GM23338 (cell line): ENCODE measurements at regions not wholly inside any gene's neighbourhood (a gene's known extent, or its start where the extent isn't known, plus 50 kb on each side); places are given as distances from the start of the nearest gene placed in this dataset.

Experiments used
- ATAC-seq: fragments of 200-7000 bp; cut with Tn5 transposase; 3 replicates; pipeline ENCODE4 v1.9.1; 2020
- DNase-seq: peaks from one replicate; pipeline ENCODE4 v3.0.0-alpha.2; 2015; ENCODE audit warnings: low spot score
- H2AFZ ChIP-seq: fragments of 200-600 bp; sonication (generic); 2 replicates; pipeline ENCODE4 v1.8.0; 2016; ENCODE audit warnings: antibody characterized with exemption, mild to moderate bottlenecking, moderate library complexity
- H3F3A ChIP-seq: fragments of 200-600 bp; sonication (generic); replicated peaks from 2 replicates; pipeline ENCODE4 v1.8.0; 2017; ENCODE audit warnings: antibody characterized with exemption, mixed run types, low read depth
- H3K27ac ChIP-seq: fragments of 200-600 bp; sonication (generic); 2 replicates; pipeline ENCODE4 v1.6.1; 2016; ENCODE audit warnings: low read depth
- H3K27me3 ChIP-seq: fragments of 200-600 bp; sonication (generic); 2 replicates; pipeline ENCODE4 v1.8.0; 2016; ENCODE audit warnings: mild to moderate bottlenecking, mixed run types, moderate library complexity; ENCODE audit not compliant: insufficient read depth
- H3K36me3 ChIP-seq: fragments of 200-600 bp; sonication (generic); 2 replicates; pipeline ENCODE4 v1.8.0; 2016; ENCODE audit warnings: mild to moderate bottlenecking; ENCODE audit not compliant: insufficient read depth
- H3K4me1 ChIP-seq: fragments of 200-600 bp; sonication (generic); 2 replicates; pipeline ENCODE4 v1.8.0; 2016; ENCODE audit warnings: mild to moderate bottlenecking, moderate library complexity; ENCODE audit not compliant: insufficient read depth
- H3K4me2 ChIP-seq: fragments of 200-600 bp; sonication (generic); 2 replicates; pipeline ENCODE4 v1.7.1; 2017; ENCODE audit warnings: mixed run types
- H3K4me3 ChIP-seq: fragments of 200-600 bp; sonication (generic); 2 replicates; pipeline ENCODE4 v1.6.1; 2016; ENCODE audit warnings: mixed run types
- H3K79me2 ChIP-seq: fragments of 200-600 bp; sonication (generic); replicated peaks from 2 replicates; pipeline ENCODE4 v1.8.0; 2017; ENCODE audit warnings: mild to moderate bottlenecking; ENCODE audit not compliant: insufficient read depth
- H3K9me2 ChIP-seq: fragments of 200-600 bp; sonication (generic); 2 replicates; pipeline ENCODE4 v1.8.0; 2017; ENCODE audit not compliant: insufficient read depth
- H4K20me1 ChIP-seq: fragments of 200-600 bp; sonication (generic); replicated peaks from 2 replicates; pipeline ENCODE4 v1.8.0; 2017; ENCODE audit warnings: mild to moderate bottlenecking; ENCODE audit not compliant: insufficient read depth
- H3K27ac Mint-ChIP-seq: 2 replicates; pipeline ENCODE4 v1.8.0; 2020; ENCODE audit warnings: inconsistent platforms, mild to moderate bottlenecking, moderate library complexity, mixed read lengths
- H3K27me3 Mint-ChIP-seq: 3 replicates; pipeline ENCODE4 v1.8.0; 2022; ENCODE audit warnings: low read depth, mild to moderate bottlenecking, moderate library complexity, mixed read lengths, inconsistent platforms; ENCODE audit not compliant: insufficient read depth, poor library complexity
- H3K36me3 Mint-ChIP-seq: 3 replicates; pipeline ENCODE4 v1.8.0; 2021; ENCODE audit warnings: low read depth, mild to moderate bottlenecking, inconsistent platforms, moderate library complexity, mixed read lengths
- H3K4me1 Mint-ChIP-seq: 3 replicates; pipeline ENCODE4 v1.8.0; 2020; ENCODE audit warnings: mild to moderate bottlenecking, inconsistent platforms, mixed read lengths
- H3K4me3 Mint-ChIP-seq: 3 replicates; pipeline ENCODE4 v1.8.0; 2021; ENCODE audit warnings: moderate library complexity, mild to moderate bottlenecking, inconsistent platforms, mixed read lengths
- H3K9me3 Mint-ChIP-seq: 3 replicates; pipeline ENCODE4 v1.8.0; 2020; ENCODE audit warnings: moderate library complexity, mild to moderate bottlenecking, inconsistent platforms, mixed read lengths
- CREB1 ChIP-seq: fragments of 250-450 bp; sonication (Bioruptor Pico); IDR thresholded peaks from 2 replicates; pipeline ENCODE4 v1.5.0; 2020; ENCODE audit warnings: low read depth, mild to moderate bottlenecking, moderate library complexity
- ETS1 ChIP-seq: IDR thresholded peaks from 2 replicates; pipeline ENCODE4 v1.6.1; 2016; ENCODE audit warnings: antibody characterized with exemption
- EZH2 ChIP-seq: fragments of 200-600 bp; sonication (generic); IDR thresholded peaks from one replicate; pipeline ENCODE4 v1.8.0; 2017; ENCODE audit warnings: antibody characterized with exemption, mild to moderate bottlenecking, low read depth; ENCODE audit not compliant: unreplicated experiment
- EZH2phosphoT487 ChIP-seq: fragments of 200-600 bp; sonication (generic); IDR thresholded peaks from one replicate; pipeline ENCODE4 v1.8.1; 2018; ENCODE audit warnings: antibody characterized with exemption; ENCODE audit not compliant: unreplicated experiment
- JUNB ChIP-seq: IDR thresholded peaks from one replicate; pipeline ENCODE4 v1.6.1; 2016; ENCODE audit warnings: antibody characterized with exemption; ENCODE audit not compliant: unreplicated experiment
- NANOG ChIP-seq: IDR thresholded peaks from 2 replicates; pipeline ENCODE4 v1.6.1; 2016; ENCODE audit warnings: antibody characterized with exemption, borderline replicate concordance
- POLR2AphosphoS5 ChIP-seq: IDR thresholded peaks from 2 replicates; pipeline ENCODE4 v1.6.1; 2016; ENCODE audit warnings: antibody characterized with exemption, low read depth
- STAT1 ChIP-seq: IDR thresholded peaks from one replicate; pipeline ENCODE4 v1.6.1; 2016; ENCODE audit warnings: antibody characterized with exemption; ENCODE audit not compliant: unreplicated experiment
- ZNF114 ChIP-seq: fragments of 250-450 bp; sonication (Bioruptor Pico); IDR thresholded peaks from 2 replicates; pipeline ENCODE4 v1.5.0; 2020; ENCODE audit warnings: mild to moderate bottlenecking, moderate library complexity
- ZNF331 ChIP-seq: fragments of 250-450 bp; sonication (Bioruptor Pico); IDR thresholded peaks from 2 replicates; pipeline ENCODE4 v1.5.0; 2020; ENCODE audit warnings: low read depth, mild to moderate bottlenecking, moderate library complexity
- TF ChIP-seq, protein P1 (sequence below): IDR thresholded peaks from one replicate; pipeline ENCODE4 v1.6.1; 2018; ENCODE audit warnings: antibody characterized with exemption; ENCODE audit not compliant: unreplicated experiment
- TF ChIP-seq, protein P2 (sequence below): fragments of 250-450 bp; sonication (Bioruptor Pico); IDR thresholded peaks from 2 replicates; pipeline ENCODE4 v1.5.0; 2020; ENCODE audit warnings: mild to moderate bottlenecking, moderate library complexity
- TF ChIP-seq, protein P3 (sequence below), 2 experiments: fragments of 200-600 bp in 1 of 2; sonication (generic) in 1 of 2; conservative IDR thresholded peaks; 2 replicates each; pipeline versions ENCODE4 v1.5.1 to v1.6.1; 2016 to 2017; ENCODE audit warnings: antibody characterized with exemption in 2 of 2, low read depth in 2 of 2, mild to moderate bottlenecking in 2 of 2, moderate library complexity in 1 of 2

- Mint-ChIP-seq H3K27me3 (peaks cover 5% of the 10 kb centered on the region), H3K4me3 (no peak overlapping the region), H3K36me3 (peaks cover 71% of the 10 kb centered on the region), H3K4me1 (no peaks in the 10 kb centered on the region), H3K27ac (no peak overlapping the region), H3K9me3 (peaks cover 100% of the 10 kb centered on the region)
- ATAC-seq (no peak), DNase-seq (no peak)
- Histone ChIP-seq H3K27ac (no peak overlapping the region), H2AFZ (no peak overlapping the region), H3K4me1 (no peaks in the 10 kb centered on the region), H3K9me2 (no peaks in the 10 kb centered on the region), H3F3A (no peaks in the 10 kb centered on the region), H3K4me2 (no peak overlapping the region), H3K36me3 (peaks cover 3% of the 10 kb centered on the region; the same call in 1 of the 2 replicates), H3K4me3 (no peak overlapping the region), H3K79me2 (no peaks in the 10 kb centered on the region), H4K20me1 (no peaks in the 10 kb centered on the region), H3K27me3 (no peaks in the 10 kb centered on the region)
- TF ChIP-seq EZH2phosphoT487 = no peak
- TF ChIP-seq ZNF114 (CRISPR knock-in tag) = no peak
- no peak for TF ChIP-seq ETS1
- no peak for TF ChIP-seq STAT1
- TF ChIP-seq, protein P1, sequence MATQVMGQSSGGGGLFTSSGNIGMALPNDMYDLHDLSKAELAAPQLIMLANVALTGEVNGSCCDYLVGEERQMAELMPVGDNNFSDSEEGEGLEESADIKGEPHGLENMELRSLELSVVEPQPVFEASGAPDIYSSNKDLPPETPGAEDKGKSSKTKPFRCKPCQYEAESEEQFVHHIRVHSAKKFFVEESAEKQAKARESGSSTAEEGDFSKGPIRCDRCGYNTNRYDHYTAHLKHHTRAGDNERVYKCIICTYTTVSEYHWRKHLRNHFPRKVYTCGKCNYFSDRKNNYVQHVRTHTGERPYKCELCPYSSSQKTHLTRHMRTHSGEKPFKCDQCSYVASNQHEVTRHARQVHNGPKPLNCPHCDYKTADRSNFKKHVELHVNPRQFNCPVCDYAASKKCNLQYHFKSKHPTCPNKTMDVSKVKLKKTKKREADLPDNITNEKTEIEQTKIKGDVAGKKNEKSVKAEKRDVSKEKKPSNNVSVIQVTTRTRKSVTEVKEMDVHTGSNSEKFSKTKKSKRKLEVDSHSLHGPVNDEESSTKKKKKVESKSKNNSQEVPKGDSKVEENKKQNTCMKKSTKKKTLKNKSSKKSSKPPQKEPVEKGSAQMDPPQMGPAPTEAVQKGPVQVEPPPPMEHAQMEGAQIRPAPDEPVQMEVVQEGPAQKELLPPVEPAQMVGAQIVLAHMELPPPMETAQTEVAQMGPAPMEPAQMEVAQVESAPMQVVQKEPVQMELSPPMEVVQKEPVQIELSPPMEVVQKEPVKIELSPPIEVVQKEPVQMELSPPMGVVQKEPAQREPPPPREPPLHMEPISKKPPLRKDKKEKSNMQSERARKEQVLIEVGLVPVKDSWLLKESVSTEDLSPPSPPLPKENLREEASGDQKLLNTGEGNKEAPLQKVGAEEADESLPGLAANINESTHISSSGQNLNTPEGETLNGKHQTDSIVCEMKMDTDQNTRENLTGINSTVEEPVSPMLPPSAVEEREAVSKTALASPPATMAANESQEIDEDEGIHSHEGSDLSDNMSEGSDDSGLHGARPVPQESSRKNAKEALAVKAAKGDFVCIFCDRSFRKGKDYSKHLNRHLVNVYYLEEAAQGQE = no peak
- TF ChIP-seq, protein P2, sequence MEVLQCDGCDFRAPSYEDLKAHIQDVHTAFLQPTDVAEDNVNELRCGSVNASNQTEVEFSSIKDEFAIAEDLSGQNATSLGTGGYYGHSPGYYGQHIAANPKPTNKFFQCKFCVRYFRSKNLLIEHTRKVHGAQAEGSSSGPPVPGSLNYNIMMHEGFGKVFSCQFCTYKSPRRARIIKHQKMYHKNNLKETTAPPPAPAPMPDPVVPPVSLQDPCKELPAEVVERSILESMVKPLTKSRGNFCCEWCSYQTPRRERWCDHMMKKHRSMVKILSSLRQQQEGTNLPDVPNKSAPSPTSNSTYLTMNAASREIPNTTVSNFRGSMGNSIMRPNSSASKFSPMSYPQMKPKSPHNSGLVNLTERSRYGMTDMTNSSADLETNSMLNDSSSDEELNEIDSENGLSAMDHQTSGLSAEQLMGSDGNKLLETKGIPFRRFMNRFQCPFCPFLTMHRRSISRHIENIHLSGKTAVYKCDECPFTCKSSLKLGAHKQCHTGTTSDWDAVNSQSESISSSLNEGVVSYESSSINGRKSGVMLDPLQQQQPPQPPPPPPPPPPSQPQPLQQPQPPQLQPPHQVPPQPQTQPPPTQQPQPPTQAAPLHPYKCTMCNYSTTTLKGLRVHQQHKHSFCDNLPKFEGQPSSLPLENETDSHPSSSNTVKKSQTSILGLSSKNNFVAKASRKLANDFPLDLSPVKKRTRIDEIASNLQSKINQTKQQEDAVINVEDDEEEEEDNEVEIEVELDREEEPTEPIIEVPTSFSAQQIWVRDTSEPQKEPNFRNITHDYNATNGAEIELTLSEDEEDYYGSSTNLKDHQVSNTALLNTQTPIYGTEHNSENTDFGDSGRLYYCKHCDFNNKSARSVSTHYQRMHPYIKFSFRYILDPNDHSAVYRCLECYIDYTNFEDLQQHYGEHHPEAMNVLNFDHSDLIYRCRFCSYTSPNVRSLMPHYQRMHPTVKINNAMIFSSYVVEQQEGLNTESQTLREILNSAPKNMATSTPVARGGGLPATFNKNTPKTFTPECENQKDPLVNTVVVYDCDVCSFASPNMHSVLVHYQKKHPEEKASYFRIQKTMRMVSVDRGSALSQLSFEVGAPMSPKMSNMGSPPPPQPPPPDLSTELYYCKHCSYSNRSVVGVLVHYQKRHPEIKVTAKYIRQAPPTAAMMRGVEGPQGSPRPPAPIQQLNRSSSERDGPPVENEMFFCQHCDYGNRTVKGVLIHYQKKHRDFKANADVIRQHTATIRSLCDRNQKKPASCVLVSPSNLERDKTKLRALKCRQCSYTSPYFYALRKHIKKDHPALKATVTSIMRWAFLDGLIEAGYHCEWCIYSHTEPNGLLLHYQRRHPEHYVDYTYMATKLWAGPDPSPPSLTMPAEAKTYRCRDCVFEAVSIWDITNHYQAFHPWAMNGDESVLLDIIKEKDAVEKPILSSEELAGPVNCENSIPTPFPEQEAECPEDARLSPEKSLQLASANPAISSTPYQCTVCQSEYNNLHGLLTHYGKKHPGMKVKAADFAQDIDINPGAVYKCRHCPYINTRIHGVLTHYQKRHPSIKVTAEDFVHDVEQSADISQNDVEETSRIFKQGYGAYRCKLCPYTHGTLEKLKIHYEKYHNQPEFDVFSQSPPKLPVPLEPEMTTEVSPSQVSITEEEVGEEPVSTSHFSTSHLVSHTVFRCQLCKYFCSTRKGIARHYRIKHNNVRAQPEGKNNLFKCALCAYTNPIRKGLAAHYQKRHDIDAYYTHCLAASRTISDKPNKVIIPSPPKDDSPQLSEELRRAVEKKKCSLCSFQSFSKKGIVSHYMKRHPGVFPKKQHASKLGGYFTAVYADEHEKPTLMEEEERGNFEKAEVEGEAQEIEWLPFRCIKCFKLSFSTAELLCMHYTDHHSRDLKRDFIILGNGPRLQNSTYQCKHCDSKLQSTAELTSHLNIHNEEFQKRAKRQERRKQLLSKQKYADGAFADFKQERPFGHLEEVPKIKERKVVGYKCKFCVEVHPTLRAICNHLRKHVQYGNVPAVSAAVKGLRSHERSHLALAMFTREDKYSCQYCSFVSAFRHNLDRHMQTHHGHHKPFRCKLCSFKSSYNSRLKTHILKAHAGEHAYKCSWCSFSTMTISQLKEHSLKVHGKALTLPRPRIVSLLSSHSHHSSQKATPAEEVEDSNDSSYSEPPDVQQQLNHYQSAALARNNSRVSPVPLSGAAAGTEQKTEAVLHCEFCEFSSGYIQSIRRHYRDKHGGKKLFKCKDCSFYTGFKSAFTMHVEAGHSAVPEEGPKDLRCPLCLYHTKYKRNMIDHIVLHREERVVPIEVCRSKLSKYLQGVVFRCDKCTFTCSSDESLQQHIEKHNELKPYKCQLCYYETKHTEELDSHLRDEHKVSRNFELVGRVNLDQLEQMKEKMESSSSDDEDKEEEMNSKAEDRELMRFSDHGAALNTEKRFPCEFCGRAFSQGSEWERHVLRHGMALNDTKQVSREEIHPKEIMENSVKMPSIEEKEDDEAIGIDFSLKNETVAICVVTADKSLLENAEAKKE (CRISPR knock-in tag) = no peak
- TF ChIP-seq, protein P3, sequence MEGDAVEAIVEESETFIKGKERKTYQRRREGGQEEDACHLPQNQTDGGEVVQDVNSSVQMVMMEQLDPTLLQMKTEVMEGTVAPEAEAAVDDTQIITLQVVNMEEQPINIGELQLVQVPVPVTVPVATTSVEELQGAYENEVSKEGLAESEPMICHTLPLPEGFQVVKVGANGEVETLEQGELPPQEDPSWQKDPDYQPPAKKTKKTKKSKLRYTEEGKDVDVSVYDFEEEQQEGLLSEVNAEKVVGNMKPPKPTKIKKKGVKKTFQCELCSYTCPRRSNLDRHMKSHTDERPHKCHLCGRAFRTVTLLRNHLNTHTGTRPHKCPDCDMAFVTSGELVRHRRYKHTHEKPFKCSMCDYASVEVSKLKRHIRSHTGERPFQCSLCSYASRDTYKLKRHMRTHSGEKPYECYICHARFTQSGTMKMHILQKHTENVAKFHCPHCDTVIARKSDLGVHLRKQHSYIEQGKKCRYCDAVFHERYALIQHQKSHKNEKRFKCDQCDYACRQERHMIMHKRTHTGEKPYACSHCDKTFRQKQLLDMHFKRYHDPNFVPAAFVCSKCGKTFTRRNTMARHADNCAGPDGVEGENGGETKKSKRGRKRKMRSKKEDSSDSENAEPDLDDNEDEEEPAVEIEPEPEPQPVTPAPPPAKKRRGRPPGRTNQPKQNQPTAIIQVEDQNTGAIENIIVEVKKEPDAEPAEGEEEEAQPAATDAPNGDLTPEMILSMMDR (conservative IDR thresholded peaks at IDR 0.05; ENCODE audit: low read depth in 2 of 2) = no peak
- no peak for TF ChIP-seq EZH2
- no peak for TF ChIP-seq JUNB
- TF ChIP-seq CREB1 (CRISPR knock-in tag) = no peak
- no peak for TF ChIP-seq ZNF331 (CRISPR knock-in tag)
- no peak for TF ChIP-seq NANOG
- no peak for TF ChIP-seq POLR2AphosphoS5
Measured at GRCh38 chr7:57370066-57370738, 79.8 kb upstream of the ZNF716 start.
